Coronary artery (tissue), 2 donors: ENCODE measurements at regions not wholly inside any gene's neighbourhood (a gene's known extent, or its start where the extent isn't known, plus 50 kb on each side); places are given as distances from the start of the nearest gene placed in this dataset.

Source experiments
- DNase-seq: peaks from one replicate; pipeline ENCODE4 v3.0.0-alpha.2; 2017; ENCODE audit warnings: low spot score
- H3K27ac ChIP-seq, 2 donors: fragments of 200-600 bp; sonication (generic); one replicate each; pipeline ENCODE4 v1.5.1; 2016 to 2019
- H3K4me3 ChIP-seq: fragments of 200-600 bp; sonication (generic); 2 replicates; pipeline ENCODE4 v1.5.1; 2016; ENCODE audit warnings: mild to moderate bottlenecking, moderate library complexity
- CTCF ChIP-seq: fragments of 200-600 bp; sonication (generic); IDR thresholded peaks from one replicate; pipeline ENCODE4 v1.5.1; 2019; ENCODE audit warnings: antibody characterized with exemption

GRCh38 chr15:38896647-38897046 is 332.0 kb upstream of the RASGRP1 start:
- H3K27ac ChIP-seq, result peak overlapping the region in 1 of 2 donors; percentile 6
- TF ChIP-seq CTCF, result no peak
- DNase-seq, result no peak

GRCh38 chr15:38897551-38897950 is 332.9 kb upstream of the RASGRP1 start:
- peak overlapping the region in 1 of 2 donors; percentile 6 for H3K27ac ChIP-seq
- no peak overlapping the region for H3K4me3 ChIP-seq
- TF ChIP-seq CTCF, result no peak
- DNase-seq, result no peak

More at GRCh38 chr15:38896647-38897046, 332.0 kb upstream of the RASGRP1 start:
- H3K4me3 ChIP-seq, result no peak overlapping the region

- H3K4me3 ChIP-seq, result no peak overlapping the region
- H3K27ac ChIP-seq, result peak overlapping the region in 1 of 2 donors; percentile 6
- no peak for DNase-seq
- no peak for TF ChIP-seq CTCF
Measured at GRCh38 chr15:38898236-38898635, 333.6 kb upstream of the RASGRP1 start.

- DNase-seq, result no peak
- no peak for TF ChIP-seq CTCF
- H3K27ac ChIP-seq, result no peak overlapping the region
- no peak overlapping the region for H3K4me3 ChIP-seq
Measured at GRCh38 chr15:38899300-38899699, 334.7 kb upstream of the RASGRP1 start.

GRCh38 chr15:38904298-38904697 is 339.7 kb upstream of the RASGRP1 start:
- TF ChIP-seq CTCF, result no peak
- H3K27ac ChIP-seq, result no peak overlapping the region
- DNase-seq, result no peak
- H3K4me3 ChIP-seq, result no peak overlapping the region

GRCh38 chr15:38905632-38906031 is 341.0 kb upstream of the RASGRP1 start:
- no peak for TF ChIP-seq CTCF
- H3K4me3 ChIP-seq, result no peak overlapping the region
- DNase-seq, result no peak
- H3K27ac ChIP-seq, result no peak overlapping the region

GRCh38 chr15:38920966-38921365 is 356.4 kb upstream of the RASGRP1 start:
- DNase-seq, result no peak
- H3K27ac ChIP-seq, result no peak overlapping the region
- TF ChIP-seq CTCF, result no peak

More at GRCh38 chr15:38920966-38921365, 356.4 kb upstream of the RASGRP1 start:
- H3K4me3 ChIP-seq, result no peak overlapping the region
